HEK293 (cell line): ENCODE measurements at regions not wholly inside any gene's neighbourhood (a gene's known extent, or its start where the extent isn't known, plus 50 kb on each side); places are given as distances from the start of the nearest gene placed in this dataset.
A peak's percentile ranks its signal among the peaks of the same experiment; 100 is the strongest.

Experiments used
- CTCF ChIA-PET: fragments of 350-600 bp; formaldehyde crosslinking; extraction: SDS; loops from one replicate; lab custom pipeline; 2021; ENCODE audit warnings: antibody characterized with exemption; lab: Yijun Ruan, JAX
- POLR2A ChIA-PET: fragments of 300-600 bp; formaldehyde crosslinking; extraction: SDS; loops from one replicate; lab custom pipeline; 2020; ENCODE audit warnings: antibody characterized with exemption, inconsistent platforms; lab: Yijun Ruan, JAX
- H3K27ac ChIP-seq: fragments of 200-500 bp; sonication (Bioruptor generic); 2 replicates; pipeline ENCODE4 v1.5.1; 2014; ENCODE audit warnings: low read depth, low read length, control low read depth, inconsistent platforms; ENCODE audit errors: extremely low read depth
- H3K36me3 ChIP-seq, 2 experiments: fragments of 200-500 bp in 1 of 2; sonication (Bioruptor generic) in 1 of 2; 1 replicate in 1 of 2; 2 replicates in 1 of 2; pipeline ENCODE4 v1.5.1; 2014 to 2017; ENCODE audit warnings: inconsistent platforms in 2 of 2, low read length in 2 of 2; ENCODE audit not compliant: control insufficient read depth in 2 of 2, insufficient read depth in 1 of 2
- H3K4me1 ChIP-seq: fragments of 200-500 bp; sonication (Bioruptor generic); 2 replicates; pipeline ENCODE4 v1.5.1; 2014; ENCODE audit warnings: mild to moderate bottlenecking, low read length, inconsistent platforms; ENCODE audit not compliant: control insufficient read depth, insufficient read depth
- H3K4me3 ChIP-seq: 2 replicates; pipeline ENCODE4 v1.5.1; 2011; ENCODE audit warnings: low read depth, mild to moderate bottlenecking, control low read depth, low read length, moderate library complexity
- H3K9me3 ChIP-seq: fragments of 200-500 bp; sonication (Bioruptor generic); 2 replicates; pipeline ENCODE4 v1.5.1; 2014; ENCODE audit warnings: low read depth, low read length, inconsistent platforms; ENCODE audit not compliant: control insufficient read depth, insufficient read depth
- FEZF1 ChIP-seq: fragments of 450-650 bp; formaldehyde crosslinking; IDR thresholded peaks from 2 replicates; pipeline ENCODE4 v1.5.1; 2016; ENCODE audit warnings: missing biosample characterization, missing genetic modification characterization
- MZF1 ChIP-seq: fragments of 450-650 bp; formaldehyde crosslinking; IDR thresholded peaks from 2 replicates; pipeline ENCODE4 v1.5.1; 2017; ENCODE audit warnings: missing biosample characterization, missing genetic modification characterization, borderline replicate concordance
- TRIM28 ChIP-seq: IDR thresholded peaks from 2 replicates; pipeline ENCODE4 v1.6.1; 2011; ENCODE audit warnings: low read length, control low read depth, borderline replicate concordance
- ZFP3 ChIP-seq: fragments of 450-650 bp; formaldehyde crosslinking; IDR thresholded peaks from 2 replicates; pipeline ENCODE4 v1.5.1; 2016; ENCODE audit warnings: low read depth, missing biosample characterization, missing genetic modification characterization
- ZNF335 ChIP-seq: fragments of 450-650 bp; formaldehyde crosslinking; conservative IDR thresholded peaks from 2 replicates; pipeline ENCODE4 v1.5.1; 2016; ENCODE audit warnings: missing biosample characterization, missing genetic modification characterization
- ZNF423 ChIP-seq: fragments of 450-650 bp; formaldehyde crosslinking; IDR thresholded peaks from 2 replicates; pipeline ENCODE4 v1.5.1; 2016; ENCODE audit warnings: missing biosample characterization, missing genetic modification characterization
- ZNF433 ChIP-seq: fragments of 450-650 bp; formaldehyde crosslinking; IDR thresholded peaks from 2 replicates; pipeline ENCODE4 v1.5.1; 2016; ENCODE audit warnings: missing biosample characterization, missing genetic modification characterization, low read depth
- ZNF548 ChIP-seq: fragments of 450-650 bp; formaldehyde crosslinking; IDR thresholded peaks from 2 replicates; pipeline ENCODE4 v1.5.1; 2016; ENCODE audit warnings: missing biosample characterization, missing genetic modification characterization
- ZNF654 ChIP-seq: fragments of 450-650 bp; formaldehyde crosslinking; IDR thresholded peaks from 2 replicates; pipeline ENCODE4 v1.5.1; 2016; ENCODE audit warnings: low read depth, missing biosample characterization, missing genetic modification characterization
- ZNF843 ChIP-seq: fragments of 450-650 bp; formaldehyde crosslinking; IDR thresholded peaks from 2 replicates; pipeline ENCODE4 v1.5.1; 2016; ENCODE audit warnings: missing biosample characterization, missing genetic modification characterization
- ZSCAN30 ChIP-seq: fragments of 450-650 bp; IDR thresholded peaks from 2 replicates; pipeline ENCODE4 v1.5.1; 2018; ENCODE audit warnings: missing biosample characterization, mild to moderate bottlenecking, missing genetic modification characterization, moderate library complexity
- TF ChIP-seq, protein P1 (sequence below): fragments of 450-650 bp; formaldehyde crosslinking; IDR thresholded peaks from 2 replicates; pipeline ENCODE4 v1.5.1; 2016; ENCODE audit warnings: missing biosample characterization, missing genetic modification characterization
- TF ChIP-seq, protein P2 (sequence below): fragments of 450-650 bp; formaldehyde crosslinking; IDR thresholded peaks from 2 replicates; pipeline ENCODE4 v1.5.1; 2016; ENCODE audit warnings: missing biosample characterization, missing genetic modification characterization
- TF ChIP-seq, protein P3 (sequence below): fragments of 450-650 bp; formaldehyde crosslinking; IDR thresholded peaks from 2 replicates; pipeline ENCODE4 v1.5.1; 2017; ENCODE audit warnings: missing biosample characterization, missing genetic modification characterization
- TF ChIP-seq, protein P4 (sequence below): fragments of 450-650 bp; formaldehyde crosslinking; IDR thresholded peaks from 2 replicates; pipeline ENCODE4 v1.5.1; 2016; ENCODE audit warnings: missing biosample characterization, missing genetic modification characterization, borderline replicate concordance
- TF ChIP-seq, protein P5 (sequence below): fragments of 450-650 bp; formaldehyde crosslinking; IDR thresholded peaks from 2 replicates; pipeline ENCODE4 v1.5.1; 2016; ENCODE audit warnings: missing biosample characterization, missing genetic modification characterization
- TF ChIP-seq, protein P6 (sequence below): fragments of 450-650 bp; formaldehyde crosslinking; IDR thresholded peaks from 2 replicates; pipeline ENCODE4 v1.5.1; 2016; ENCODE audit warnings: missing biosample characterization, missing genetic modification characterization, low read depth

DNA sequence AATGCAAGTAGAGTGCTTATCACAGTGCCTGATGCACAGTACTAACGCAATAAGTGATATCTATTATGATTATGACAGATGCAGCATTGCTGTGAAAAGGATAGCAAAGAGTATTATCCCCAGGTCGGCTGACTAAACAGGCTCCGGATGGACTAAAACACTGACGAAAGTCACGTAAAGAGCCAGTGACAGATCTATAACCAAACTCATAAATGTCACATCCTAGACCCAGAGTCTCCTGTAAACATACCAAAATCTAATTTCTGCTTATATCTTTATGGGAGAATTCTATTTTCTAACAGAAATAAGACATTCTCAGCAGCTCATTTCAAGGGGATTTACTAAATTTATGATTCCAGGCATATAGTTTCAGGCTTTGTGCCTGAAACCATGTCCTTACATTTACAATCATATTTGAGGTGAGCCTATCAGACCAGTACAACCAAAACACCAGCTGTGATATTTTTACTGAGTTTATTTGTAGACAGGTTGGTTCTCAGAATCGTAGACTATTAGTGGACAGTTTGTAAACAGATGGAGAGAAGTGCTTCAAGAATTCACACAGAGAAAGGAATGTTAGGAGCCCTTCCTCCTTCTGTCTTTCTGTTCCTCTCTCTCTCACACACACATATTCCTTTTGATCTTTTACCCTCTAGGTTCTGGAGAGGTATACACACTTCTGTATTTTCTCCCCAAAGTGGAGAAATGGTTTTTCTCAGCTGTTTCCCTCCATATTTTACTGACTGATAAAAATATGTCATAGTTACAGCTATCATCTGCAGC is 52.4 kb upstream of the WDR26 start:
- Histone ChIP-seq H3K36me3 (no peaks in the 10 kb centered on the region), H3K4me3 (no peak overlapping the region), H3K27ac (no peak overlapping the region), H3K9me3 (no peaks in the 10 kb centered on the region), H3K4me1 (peaks cover 3% of the 10 kb centered on the region; the same call in 1 of the 2 replicates)
- ChIA-PET CTCF (interaction anchor here (0.6 to 3.2 kb wide), 4 partner anchors 11 to 436 kb away, joined by 3 to 17 read pairs (median 3); no protein-coding TSS in a partner anchor), POLR2A (no interaction called here)
- peak; percentile 45; the same call in 1 of the 2 replicates for TF ChIP-seq FEZF1 (tag by site-specific recombination)
- TF ChIP-seq ZNF654 (tag by site-specific recombination) = no peak
- peak; percentile 74 for TF ChIP-seq ZNF335 (tag by site-specific recombination)
- TF ChIP-seq, protein P1, sequence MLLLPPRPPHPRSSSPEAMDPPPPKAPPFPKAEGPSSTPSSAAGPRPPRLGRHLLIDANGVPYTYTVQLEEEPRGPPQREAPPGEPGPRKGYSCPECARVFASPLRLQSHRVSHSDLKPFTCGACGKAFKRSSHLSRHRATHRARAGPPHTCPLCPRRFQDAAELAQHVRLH (tag by site-specific recombination) = no peak
- TF ChIP-seq ZNF433 (tag by site-specific recombination) = no peak
- no peak for TF ChIP-seq ZNF843 (tag by site-specific recombination)
- TF ChIP-seq, protein P2, sequence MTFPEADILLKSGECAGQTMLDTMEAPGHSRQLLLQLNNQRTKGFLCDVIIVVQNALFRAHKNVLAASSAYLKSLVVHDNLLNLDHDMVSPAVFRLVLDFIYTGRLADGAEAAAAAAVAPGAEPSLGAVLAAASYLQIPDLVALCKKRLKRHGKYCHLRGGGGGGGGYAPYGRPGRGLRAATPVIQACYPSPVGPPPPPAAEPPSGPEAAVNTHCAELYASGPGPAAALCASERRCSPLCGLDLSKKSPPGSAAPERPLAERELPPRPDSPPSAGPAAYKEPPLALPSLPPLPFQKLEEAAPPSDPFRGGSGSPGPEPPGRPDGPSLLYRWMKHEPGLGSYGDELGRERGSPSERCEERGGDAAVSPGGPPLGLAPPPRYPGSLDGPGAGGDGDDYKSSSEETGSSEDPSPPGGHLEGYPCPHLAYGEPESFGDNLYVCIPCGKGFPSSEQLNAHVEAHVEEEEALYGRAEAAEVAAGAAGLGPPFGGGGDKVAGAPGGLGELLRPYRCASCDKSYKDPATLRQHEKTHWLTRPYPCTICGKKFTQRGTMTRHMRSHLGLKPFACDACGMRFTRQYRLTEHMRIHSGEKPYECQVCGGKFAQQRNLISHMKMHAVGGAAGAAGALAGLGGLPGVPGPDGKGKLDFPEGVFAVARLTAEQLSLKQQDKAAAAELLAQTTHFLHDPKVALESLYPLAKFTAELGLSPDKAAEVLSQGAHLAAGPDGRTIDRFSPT (tag by site-specific recombination) = 0 out of 2 replicates have a peak, but pooled peaks have one; percentile 38
- TF ChIP-seq, protein P3, sequence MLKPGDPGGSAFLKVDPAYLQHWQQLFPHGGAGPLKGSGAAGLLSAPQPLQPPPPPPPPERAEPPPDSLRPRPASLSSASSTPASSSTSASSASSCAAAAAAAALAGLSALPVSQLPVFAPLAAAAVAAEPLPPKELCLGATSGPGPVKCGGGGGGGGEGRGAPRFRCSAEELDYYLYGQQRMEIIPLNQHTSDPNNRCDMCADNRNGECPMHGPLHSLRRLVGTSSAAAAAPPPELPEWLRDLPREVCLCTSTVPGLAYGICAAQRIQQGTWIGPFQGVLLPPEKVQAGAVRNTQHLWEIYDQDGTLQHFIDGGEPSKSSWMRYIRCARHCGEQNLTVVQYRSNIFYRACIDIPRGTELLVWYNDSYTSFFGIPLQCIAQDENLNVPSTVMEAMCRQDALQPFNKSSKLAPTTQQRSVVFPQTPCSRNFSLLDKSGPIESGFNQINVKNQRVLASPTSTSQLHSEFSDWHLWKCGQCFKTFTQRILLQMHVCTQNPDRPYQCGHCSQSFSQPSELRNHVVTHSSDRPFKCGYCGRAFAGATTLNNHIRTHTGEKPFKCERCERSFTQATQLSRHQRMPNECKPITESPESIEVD (tag by site-specific recombination) = peak; percentile 85
- no peak for TF ChIP-seq ZSCAN30
- TF ChIP-seq MZF1 = peak; percentile 51; the same call in 1 of the 2 replicates
- TF ChIP-seq, protein P4, sequence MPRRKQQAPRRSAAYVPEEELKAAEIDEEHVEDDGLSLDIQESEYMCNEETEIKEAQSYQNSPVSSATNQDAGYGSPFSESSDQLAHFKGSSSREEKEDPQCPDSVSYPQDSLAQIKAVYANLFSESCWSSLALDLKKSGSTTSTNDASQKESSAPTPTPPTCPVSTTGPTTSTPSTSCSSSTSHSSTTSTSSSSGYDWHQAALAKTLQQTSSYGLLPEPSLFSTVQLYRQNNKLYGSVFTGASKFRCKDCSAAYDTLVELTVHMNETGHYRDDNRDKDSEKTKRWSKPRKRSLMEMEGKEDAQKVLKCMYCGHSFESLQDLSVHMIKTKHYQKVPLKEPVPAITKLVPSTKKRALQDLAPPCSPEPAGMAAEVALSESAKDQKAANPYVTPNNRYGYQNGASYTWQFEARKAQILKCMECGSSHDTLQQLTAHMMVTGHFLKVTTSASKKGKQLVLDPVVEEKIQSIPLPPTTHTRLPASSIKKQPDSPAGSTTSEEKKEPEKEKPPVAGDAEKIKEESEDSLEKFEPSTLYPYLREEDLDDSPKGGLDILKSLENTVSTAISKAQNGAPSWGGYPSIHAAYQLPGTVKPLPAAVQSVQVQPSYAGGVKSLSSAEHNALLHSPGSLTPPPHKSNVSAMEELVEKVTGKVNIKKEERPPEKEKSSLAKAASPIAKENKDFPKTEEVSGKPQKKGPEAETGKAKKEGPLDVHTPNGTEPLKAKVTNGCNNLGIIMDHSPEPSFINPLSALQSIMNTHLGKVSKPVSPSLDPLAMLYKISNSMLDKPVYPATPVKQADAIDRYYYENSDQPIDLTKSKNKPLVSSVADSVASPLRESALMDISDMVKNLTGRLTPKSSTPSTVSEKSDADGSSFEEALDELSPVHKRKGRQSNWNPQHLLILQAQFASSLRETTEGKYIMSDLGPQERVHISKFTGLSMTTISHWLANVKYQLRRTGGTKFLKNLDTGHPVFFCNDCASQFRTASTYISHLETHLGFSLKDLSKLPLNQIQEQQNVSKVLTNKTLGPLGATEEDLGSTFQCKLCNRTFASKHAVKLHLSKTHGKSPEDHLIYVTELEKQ = no peak

DNA sequence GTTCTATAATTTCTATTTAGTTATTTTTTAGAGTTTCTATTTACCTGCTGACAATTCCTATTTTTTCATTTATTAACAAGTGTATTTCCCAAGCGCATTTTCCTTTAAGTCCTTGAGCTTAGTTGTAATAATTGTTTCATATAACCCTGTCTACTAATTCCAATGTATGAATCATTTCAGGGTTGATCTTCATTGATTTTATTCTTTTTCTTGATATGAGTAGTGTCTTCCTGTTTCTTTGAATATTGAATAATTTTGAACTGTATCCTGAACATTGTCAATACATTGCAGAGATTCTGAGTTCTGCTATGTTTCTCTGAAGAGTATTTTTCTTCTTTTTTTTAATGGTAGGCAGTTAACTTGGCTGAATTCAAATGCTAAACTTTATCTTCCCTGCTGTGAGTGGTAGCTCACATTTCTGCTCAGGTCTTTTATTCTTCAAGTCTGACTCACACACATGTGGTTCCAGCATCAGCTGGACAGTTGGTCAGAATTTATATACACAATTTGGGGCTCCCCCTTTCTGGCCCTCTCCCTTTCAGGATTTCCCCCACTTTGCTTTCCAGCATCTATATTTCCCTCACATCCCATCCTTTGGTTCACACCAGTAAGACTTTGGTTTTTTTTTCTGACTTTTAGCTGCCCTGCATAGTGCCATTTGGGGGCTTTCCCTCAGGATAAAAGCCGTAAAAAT is 54.4 kb upstream of the WDR26 start:
- no peak overlapping the region for H3K4me3 ChIP-seq
- ChIA-PET POLR2A (no interaction called here), CTCF (interaction anchor here (0.7 to 3.2 kb wide), 7 partner anchors 9 to 1150 kb away, joined by 3 to 17 read pairs (median 3); no protein-coding TSS in a partner anchor)
- H3K9me3 ChIP-seq = no peaks in the 10 kb centered on the region
- H3K4me1 ChIP-seq = 0 out of 2 replicates have a peak, but pooled peaks cover 7% of the 10 kb centered on the region
- no peaks in the 10 kb centered on the region for H3K36me3 ChIP-seq
- no peak overlapping the region for H3K27ac ChIP-seq
- TF ChIP-seq, protein P2 (tag by site-specific recombination) = no peak
- TF ChIP-seq, protein P5, sequence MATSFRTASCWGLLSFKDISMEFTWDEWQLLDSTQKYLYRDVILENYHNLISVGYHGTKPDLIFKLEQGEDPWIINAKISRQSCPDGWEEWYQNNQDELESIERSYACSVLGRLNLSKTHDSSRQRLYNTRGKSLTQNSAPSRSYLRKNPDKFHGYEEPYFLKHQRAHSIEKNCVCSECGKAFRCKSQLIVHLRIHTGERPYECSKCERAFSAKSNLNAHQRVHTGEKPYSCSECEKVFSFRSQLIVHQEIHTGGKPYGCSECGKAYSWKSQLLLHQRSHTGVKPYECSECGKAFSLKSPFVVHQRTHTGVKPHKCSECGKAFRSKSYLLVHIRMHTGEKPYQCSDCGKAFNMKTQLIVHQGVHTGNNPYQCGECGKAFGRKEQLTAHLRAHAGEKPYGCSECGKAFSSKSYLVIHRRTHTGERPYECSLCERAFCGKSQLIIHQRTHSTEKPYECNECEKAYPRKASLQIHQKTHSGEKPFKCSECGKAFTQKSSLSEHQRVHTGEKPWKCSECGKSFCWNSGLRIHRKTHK (tag by site-specific recombination) = no peak
- TF ChIP-seq ZNF423 (no peak), TRIM28 (peak; percentile 66), ZNF548 (no peak), ZFP3 (tag by site-specific recombination) (no peak)
- TF ChIP-seq, protein P6, sequence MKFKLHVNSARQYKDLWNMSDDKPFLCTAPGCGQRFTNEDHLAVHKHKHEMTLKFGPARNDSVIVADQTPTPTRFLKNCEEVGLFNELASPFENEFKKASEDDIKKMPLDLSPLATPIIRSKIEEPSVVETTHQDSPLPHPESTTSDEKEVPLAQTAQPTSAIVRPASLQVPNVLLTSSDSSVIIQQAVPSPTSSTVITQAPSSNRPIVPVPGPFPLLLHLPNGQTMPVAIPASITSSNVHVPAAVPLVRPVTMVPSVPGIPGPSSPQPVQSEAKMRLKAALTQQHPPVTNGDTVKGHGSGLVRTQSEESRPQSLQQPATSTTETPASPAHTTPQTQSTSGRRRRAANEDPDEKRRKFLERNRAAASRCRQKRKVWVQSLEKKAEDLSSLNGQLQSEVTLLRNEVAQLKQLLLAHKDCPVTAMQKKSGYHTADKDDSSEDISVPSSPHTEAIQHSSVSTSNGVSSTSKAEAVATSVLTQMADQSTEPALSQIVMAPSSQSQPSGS (tag by site-specific recombination) = no peak
